ENCODE measurements at regions not wholly inside any gene's neighbourhood (a gene's known extent, or its start where the extent isn't known, plus 50 kb on each side); places are given as distances from the start of the nearest gene placed in this dataset.

DNA sequence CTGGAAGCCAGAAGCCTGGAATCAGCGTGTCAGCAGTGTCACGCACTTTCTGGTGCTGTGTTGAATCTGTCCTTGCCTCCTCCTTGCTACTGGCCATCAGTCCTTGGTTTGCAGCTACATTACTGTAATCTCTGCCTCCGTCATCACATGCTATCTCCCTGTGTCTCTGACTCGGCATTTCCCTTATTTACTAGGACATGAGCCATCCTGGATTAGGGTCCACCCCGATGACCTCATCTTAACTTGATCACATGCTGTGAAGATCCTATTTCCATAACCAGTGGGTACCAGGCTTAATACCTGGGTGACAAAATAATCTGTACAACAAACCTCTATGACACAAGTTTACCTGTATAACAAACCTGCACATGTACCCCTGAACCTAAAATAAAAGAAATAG is 518.0 kb upstream of the KLF6 start:
- Mint-ChIP-seq H3K4me3 (no peak overlapping the region), H3K27ac (no peak overlapping the region), H3K9me3 (no peaks in the 10 kb centered on the region), H3K36me3 (no peaks in the 10 kb centered on the region), H3K27me3 (ENCODE audit: low read depth) (no peaks in the 10 kb centered on the region), H3K4me1 (peaks cover 8% of the 10 kb centered on the region)
- CTCF ChIA-PET: no interaction called here
- POLR2A ChIA-PET: no interaction called here
- DNase-seq (ENCODE audit: low spot score): no peak
- TF ChIP-seq, protein P1, sequence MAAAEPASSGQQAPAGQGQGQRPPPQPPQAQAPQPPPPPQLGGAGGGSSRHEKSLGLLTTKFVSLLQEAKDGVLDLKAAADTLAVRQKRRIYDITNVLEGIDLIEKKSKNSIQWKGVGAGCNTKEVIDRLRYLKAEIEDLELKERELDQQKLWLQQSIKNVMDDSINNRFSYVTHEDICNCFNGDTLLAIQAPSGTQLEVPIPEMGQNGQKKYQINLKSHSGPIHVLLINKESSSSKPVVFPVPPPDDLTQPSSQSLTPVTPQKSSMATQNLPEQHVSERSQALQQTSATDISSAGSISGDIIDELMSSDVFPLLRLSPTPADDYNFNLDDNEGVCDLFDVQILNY (CRISPR knock-in tag; IDR thresholded peaks at IDR 0.05): no peak
- ATAC-seq: no peak

DNA sequence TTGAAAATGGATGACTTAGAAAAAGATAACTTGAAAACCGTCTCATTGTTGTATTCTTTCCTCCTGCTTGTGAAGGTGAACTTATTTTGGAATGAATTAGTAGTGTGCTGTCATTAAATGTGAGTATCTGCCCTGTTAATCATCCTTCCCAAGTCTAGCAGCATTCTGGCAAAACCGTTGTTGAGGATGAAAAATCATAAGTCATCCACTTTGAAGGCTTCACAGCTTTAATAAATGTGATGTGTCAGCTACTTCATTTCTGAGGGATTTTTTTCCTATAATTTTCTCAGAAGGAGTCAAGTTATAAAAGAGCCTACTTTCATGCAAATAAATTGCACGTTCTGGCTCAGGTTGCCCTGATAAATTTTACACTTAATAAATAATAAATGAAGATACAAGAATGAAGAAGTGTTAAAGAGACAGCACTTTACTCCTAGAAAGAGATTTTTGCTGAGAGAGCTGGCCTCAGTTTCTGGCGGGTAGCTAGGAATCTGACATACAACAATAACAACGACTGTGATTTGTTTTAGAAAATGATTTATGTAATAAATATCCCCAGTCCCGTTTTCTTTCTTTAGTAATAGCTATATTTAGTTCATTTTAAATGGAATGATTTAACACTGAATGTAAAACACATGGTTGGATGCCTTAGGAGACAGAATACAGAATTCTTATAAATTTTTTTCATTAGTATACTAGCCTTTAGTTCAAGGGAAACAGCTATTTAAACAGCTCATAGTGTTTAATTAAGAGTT is 516.5 kb upstream of the KLF6 start:
- POLR2A ChIA-PET: no interaction called here
- CTCF ChIA-PET: no interaction called here
- TF ChIP-seq ZNF671 (CRISPR knock-in tag; IDR thresholded peaks at IDR 0.05) (no peak), ZNF396 (CRISPR knock-in tag; IDR thresholded peaks at IDR 0.05; ENCODE audit: borderline replicate concordance) (no peak), ZNF138 (CRISPR knock-in tag; conservative IDR thresholded peaks at IDR 0.05) (no peak), CBFB (CRISPR knock-in tag; IDR thresholded peaks at IDR 0.05; ENCODE audit: low read depth) (no peak), NFE2L1 (CRISPR knock-in tag; IDR thresholded peaks at IDR 0.05) (no peak), GRHL2 (CRISPR knock-in tag; IDR thresholded peaks at IDR 0.05; ENCODE audit: insufficient replicate concordance, severe bottlenecking) (no peak), NFYB (CRISPR knock-in tag; conservative IDR thresholded peaks at IDR 0.05; ENCODE audit: low read depth) (no peak)
- TF ChIP-seq, protein P2, sequence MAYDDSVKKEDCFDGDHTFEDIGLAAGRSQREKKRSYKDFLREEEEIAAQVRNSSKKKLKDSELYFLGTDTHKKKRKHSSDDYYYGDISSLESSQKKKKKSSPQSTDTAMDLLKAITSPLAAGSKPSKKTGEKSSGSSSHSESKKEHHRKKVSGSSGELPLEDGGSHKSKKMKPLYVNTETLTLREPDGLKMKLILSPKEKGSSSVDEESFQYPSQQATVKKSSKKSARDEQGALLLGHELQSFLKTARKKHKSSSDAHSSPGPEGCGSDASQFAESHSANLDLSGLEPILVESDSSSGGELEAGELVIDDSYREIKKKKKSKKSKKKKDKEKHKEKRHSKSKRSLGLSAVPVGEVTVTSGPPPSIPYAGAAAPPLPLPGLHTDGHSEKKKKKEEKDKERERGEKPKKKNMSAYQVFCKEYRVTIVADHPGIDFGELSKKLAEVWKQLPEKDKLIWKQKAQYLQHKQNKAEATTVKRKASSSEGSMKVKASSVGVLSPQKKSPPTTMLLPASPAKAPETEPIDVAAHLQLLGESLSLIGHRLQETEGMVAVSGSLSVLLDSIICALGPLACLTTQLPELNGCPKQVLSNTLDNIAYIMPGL (CRISPR knock-in tag; IDR thresholded peaks at IDR 0.05): no peak
- TF ChIP-seq, protein P3, sequence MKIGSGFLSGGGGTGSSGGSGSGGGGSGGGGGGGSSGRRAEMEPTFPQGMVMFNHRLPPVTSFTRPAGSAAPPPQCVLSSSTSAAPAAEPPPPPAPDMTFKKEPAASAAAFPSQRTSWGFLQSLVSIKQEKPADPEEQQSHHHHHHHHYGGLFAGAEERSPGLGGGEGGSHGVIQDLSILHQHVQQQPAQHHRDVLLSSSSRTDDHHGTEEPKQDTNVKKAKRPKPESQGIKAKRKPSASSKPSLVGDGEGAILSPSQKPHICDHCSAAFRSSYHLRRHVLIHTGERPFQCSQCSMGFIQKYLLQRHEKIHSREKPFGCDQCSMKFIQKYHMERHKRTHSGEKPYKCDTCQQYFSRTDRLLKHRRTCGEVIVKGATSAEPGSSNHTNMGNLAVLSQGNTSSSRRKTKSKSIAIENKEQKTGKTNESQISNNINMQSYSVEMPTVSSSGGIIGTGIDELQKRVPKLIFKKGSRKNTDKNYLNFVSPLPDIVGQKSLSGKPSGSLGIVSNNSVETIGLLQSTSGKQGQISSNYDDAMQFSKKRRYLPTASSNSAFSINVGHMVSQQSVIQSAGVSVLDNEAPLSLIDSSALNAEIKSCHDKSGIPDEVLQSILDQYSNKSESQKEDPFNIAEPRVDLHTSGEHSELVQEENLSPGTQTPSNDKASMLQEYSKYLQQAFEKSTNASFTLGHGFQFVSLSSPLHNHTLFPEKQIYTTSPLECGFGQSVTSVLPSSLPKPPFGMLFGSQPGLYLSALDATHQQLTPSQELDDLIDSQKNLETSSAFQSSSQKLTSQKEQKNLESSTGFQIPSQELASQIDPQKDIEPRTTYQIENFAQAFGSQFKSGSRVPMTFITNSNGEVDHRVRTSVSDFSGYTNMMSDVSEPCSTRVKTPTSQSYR (CRISPR knock-in tag; IDR thresholded peaks at IDR 0.05): no peak
- TF ChIP-seq, protein P4, sequence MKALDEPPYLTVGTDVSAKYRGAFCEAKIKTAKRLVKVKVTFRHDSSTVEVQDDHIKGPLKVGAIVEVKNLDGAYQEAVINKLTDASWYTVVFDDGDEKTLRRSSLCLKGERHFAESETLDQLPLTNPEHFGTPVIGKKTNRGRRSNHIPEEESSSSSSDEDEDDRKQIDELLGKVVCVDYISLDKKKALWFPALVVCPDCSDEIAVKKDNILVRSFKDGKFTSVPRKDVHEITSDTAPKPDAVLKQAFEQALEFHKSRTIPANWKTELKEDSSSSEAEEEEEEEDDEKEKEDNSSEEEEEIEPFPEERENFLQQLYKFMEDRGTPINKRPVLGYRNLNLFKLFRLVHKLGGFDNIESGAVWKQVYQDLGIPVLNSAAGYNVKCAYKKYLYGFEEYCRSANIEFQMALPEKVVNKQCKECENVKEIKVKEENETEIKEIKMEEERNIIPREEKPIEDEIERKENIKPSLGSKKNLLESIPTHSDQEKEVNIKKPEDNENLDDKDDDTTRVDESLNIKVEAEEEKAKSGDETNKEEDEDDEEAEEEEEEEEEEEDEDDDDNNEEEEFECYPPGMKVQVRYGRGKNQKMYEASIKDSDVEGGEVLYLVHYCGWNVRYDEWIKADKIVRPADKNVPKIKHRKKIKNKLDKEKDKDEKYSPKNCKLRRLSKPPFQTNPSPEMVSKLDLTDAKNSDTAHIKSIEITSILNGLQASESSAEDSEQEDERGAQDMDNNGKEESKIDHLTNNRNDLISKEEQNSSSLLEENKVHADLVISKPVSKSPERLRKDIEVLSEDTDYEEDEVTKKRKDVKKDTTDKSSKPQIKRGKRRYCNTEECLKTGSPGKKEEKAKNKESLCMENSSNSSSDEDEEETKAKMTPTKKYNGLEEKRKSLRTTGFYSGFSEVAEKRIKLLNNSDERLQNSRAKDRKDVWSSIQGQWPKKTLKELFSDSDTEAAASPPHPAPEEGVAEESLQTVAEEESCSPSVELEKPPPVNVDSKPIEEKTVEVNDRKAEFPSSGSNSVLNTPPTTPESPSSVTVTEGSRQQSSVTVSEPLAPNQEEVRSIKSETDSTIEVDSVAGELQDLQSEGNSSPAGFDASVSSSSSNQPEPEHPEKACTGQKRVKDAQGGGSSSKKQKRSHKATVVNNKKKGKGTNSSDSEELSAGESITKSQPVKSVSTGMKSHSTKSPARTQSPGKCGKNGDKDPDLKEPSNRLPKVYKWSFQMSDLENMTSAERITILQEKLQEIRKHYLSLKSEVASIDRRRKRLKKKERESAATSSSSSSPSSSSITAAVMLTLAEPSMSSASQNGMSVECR (CRISPR knock-in tag; IDR thresholded peaks at IDR 0.05; ENCODE audit: borderline replicate concordance): no peak
- Mint-ChIP-seq H3K27me3 (ENCODE audit: low read depth) (no peaks in the 10 kb centered on the region), H3K4me3 (no peak overlapping the region), H3K36me3 (no peaks in the 10 kb centered on the region), H3K9me3 (no peaks in the 10 kb centered on the region), H3K4me1 (peaks cover 8% of the 10 kb centered on the region), H3K27ac (no peak overlapping the region)
- ATAC-seq (no peak), DNase-seq (ENCODE audit: low spot score) (no peak)

DNA sequence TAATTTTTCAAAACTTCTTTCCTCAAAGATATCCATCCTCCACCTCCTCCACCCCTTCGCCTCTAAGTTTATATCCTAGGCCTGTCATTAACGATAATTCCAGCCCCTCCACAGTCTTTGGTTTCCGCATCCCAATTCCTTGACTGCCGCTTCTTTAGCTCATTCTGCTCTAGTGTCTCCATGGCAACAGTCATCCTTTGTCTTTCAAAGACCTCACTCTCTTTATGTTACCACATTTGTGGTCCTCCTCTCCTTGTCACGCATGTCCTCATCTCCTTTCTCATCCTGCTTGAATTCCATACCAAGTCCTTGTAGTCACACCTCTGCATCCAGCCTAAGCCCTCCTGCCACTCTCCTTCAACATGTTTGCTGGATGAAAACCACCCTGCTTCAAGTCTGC is 511.2 kb upstream of the KLF6 start:
- Mint-ChIP-seq H3K9me3 (no peaks in the 10 kb centered on the region), H3K4me1 (peaks cover 14% of the 10 kb centered on the region), H3K27me3 (ENCODE audit: low read depth) (no peaks in the 10 kb centered on the region), H3K36me3 (no peaks in the 10 kb centered on the region), H3K4me3 (no peak overlapping the region), H3K27ac (no peak overlapping the region)
- ChIA-PET POLR2A (interaction anchor here (0.7 kb wide), 1 partner anchor 407 kb away, joined by 4 read pairs; no protein-coding TSS in a partner anchor), CTCF (no interaction called here)
- no peak for DNase-seq (ENCODE audit: low spot score)
- ATAC-seq: peak; percentile 65
- TF ChIP-seq, protein P5, sequence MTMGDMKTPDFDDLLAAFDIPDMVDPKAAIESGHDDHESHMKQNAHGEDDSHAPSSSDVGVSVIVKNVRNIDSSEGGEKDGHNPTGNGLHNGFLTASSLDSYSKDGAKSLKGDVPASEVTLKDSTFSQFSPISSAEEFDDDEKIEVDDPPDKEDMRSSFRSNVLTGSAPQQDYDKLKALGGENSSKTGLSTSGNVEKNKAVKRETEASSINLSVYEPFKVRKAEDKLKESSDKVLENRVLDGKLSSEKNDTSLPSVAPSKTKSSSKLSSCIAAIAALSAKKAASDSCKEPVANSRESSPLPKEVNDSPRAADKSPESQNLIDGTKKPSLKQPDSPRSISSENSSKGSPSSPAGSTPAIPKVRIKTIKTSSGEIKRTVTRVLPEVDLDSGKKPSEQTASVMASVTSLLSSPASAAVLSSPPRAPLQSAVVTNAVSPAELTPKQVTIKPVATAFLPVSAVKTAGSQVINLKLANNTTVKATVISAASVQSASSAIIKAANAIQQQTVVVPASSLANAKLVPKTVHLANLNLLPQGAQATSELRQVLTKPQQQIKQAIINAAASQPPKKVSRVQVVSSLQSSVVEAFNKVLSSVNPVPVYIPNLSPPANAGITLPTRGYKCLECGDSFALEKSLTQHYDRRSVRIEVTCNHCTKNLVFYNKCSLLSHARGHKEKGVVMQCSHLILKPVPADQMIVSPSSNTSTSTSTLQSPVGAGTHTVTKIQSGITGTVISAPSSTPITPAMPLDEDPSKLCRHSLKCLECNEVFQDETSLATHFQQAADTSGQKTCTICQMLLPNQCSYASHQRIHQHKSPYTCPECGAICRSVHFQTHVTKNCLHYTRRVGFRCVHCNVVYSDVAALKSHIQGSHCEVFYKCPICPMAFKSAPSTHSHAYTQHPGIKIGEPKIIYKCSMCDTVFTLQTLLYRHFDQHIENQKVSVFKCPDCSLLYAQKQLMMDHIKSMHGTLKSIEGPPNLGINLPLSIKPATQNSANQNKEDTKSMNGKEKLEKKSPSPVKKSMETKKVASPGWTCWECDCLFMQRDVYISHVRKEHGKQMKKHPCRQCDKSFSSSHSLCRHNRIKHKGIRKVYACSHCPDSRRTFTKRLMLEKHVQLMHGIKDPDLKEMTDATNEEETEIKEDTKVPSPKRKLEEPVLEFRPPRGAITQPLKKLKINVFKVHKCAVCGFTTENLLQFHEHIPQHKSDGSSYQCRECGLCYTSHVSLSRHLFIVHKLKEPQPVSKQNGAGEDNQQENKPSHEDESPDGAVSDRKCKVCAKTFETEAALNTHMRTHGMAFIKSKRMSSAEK (CRISPR knock-in tag; IDR thresholded peaks at IDR 0.05; ENCODE audit: borderline replicate concordance): no peak
- no peak for TF ChIP-seq MXD4 (CRISPR knock-in tag; IDR thresholded peaks at IDR 0.05; ENCODE audit: borderline replicate concordance)
- TF ChIP-seq, protein P2 (CRISPR knock-in tag; IDR thresholded peaks at IDR 0.05): no peak
